Fibroblast of mammary gland (primary cell): ENCODE measurements at regions not wholly inside any gene's neighbourhood (a gene's known extent, or its start where the extent isn't known, plus 50 kb on each side); places are given as distances from the start of the nearest gene placed in this dataset.

Experiments used
- DNase-seq: peaks from one replicate; pipeline ENCODE4 v3.0.0-alpha.2; 2010; ENCODE audit warnings: low read depth
- H3K4me3 ChIP-seq: 2 replicates; pipeline ENCODE4 v1.5.1; 2011; ENCODE audit warnings: low read depth, mild to moderate bottlenecking, low read length, moderate library complexity; ENCODE audit not compliant: control insufficient read depth
- CTCF ChIP-seq: conservative IDR thresholded peaks from 2 replicates; pipeline ENCODE4 v1.5.1; 2011; ENCODE audit warnings: low read depth, low read length, inconsistent platforms; ENCODE audit not compliant: control insufficient read depth, insufficient read depth

- no peak for DNase-seq
- H3K4me3 ChIP-seq, result no peak overlapping the region
- no peak for TF ChIP-seq CTCF
Observed at GRCh38 chr6:91298543-91299145, 711.8 kb upstream of the MAP3K7 start.

GRCh38 chr6:91293395-91293794 is 706.5 kb upstream of the MAP3K7 start:
- no peak for TF ChIP-seq CTCF
- no peak overlapping the region for H3K4me3 ChIP-seq
- DNase-seq, result no peak

GRCh38 chr6:91291071-91291470 is 704.2 kb upstream of the MAP3K7 start:
- no peak for DNase-seq
- no peak for TF ChIP-seq CTCF

GRCh38 chr6:91288741-91289140 is 701.9 kb upstream of the MAP3K7 start:
- H3K4me3 ChIP-seq, result no peak overlapping the region
- TF ChIP-seq CTCF, result no peak
- DNase-seq, result no peak

More at GRCh38 chr6:91291071-91291470, 704.2 kb upstream of the MAP3K7 start:
- no peak overlapping the region for H3K4me3 ChIP-seq

- TF ChIP-seq CTCF, result no peak
- H3K4me3 ChIP-seq, result no peak overlapping the region
- DNase-seq, result no peak
Observed at GRCh38 chr6:91281901-91282300, 695.0 kb upstream of the MAP3K7 start.

GRCh38 chr6:91280494-91280830 is 693.6 kb upstream of the MAP3K7 start:
- no peak for TF ChIP-seq CTCF
- H3K4me3 ChIP-seq, result no peak overlapping the region
- DNase-seq, result no peak
